Fibroblast of lung (primary cell): ENCODE measurements at regions not wholly inside any gene's neighbourhood (a gene's known extent, or its start where the extent isn't known, plus 50 kb on each side); places are given as distances from the start of the nearest gene placed in this dataset.

Experiments
- DNase-seq, 2 donors: peaks; one replicate each; pipeline versions ENCODE4 v3.0.0 to v3.0.0-alpha.2; 2010; ENCODE audit warnings: low read depth in 2 of 2
- H2AFZ ChIP-seq: 2 replicates; pipeline ENCODE4 v1.5.1; 2012; ENCODE audit warnings: low read length, control low read depth, inconsistent platforms
- H3K27ac ChIP-seq: 2 replicates; pipeline ENCODE4 v1.5.1; 2011; ENCODE audit warnings: low read length, control low read depth; ENCODE audit not compliant: insufficient read depth
- H3K27me3 ChIP-seq: 2 replicates; pipeline ENCODE4 v1.5.1; 2011; ENCODE audit warnings: mild to moderate bottlenecking, low read length; ENCODE audit not compliant: control insufficient read depth, insufficient read depth
- H3K36me3 ChIP-seq: 2 replicates; pipeline ENCODE4 v1.5.1; 2011; ENCODE audit warnings: low read length; ENCODE audit not compliant: control insufficient read depth, insufficient read depth
- H3K4me1 ChIP-seq: 2 replicates; pipeline ENCODE4 v1.5.1; 2011; ENCODE audit warnings: low read length; ENCODE audit not compliant: control insufficient read depth, insufficient read depth; ENCODE audit errors: extremely low read depth
- H3K4me2 ChIP-seq: 2 replicates; pipeline ENCODE4 v1.5.1; 2011; ENCODE audit warnings: low read length, control low read depth; ENCODE audit not compliant: insufficient read depth; ENCODE audit errors: extremely low read depth
- H3K4me3 ChIP-seq, 4 experiments: fragments of 200-600 bp in 1 of 4; sonication (generic) in 1 of 4; replicated peaks in 1 of 4; 2 replicates each; pipeline ENCODE4 v1.5.1; 2011 to 2016; ENCODE audit warnings: low read length in 4 of 4, low read depth in 3 of 4, mild to moderate bottlenecking in 3 of 4, control low read depth in 2 of 4, inconsistent platforms in 1 of 4, mixed read lengths in 1 of 4; ENCODE audit not compliant: insufficient read depth in 1 of 4; ENCODE audit errors: control extremely low read depth in 1 of 4
- H3K79me2 ChIP-seq: 2 replicates; pipeline ENCODE4 v1.5.1; 2012; ENCODE audit warnings: mild to moderate bottlenecking, low read length, inconsistent platforms; ENCODE audit not compliant: control insufficient read depth, insufficient read depth
- H3K9ac ChIP-seq: 2 replicates; pipeline ENCODE4 v1.5.1; 2011; ENCODE audit warnings: mild to moderate bottlenecking, low read length, control low read depth; ENCODE audit not compliant: insufficient read depth
- H3K9me3 ChIP-seq: 2 replicates; pipeline ENCODE4 v1.5.1; 2012; ENCODE audit warnings: low read depth, low read length; ENCODE audit not compliant: control insufficient read depth, insufficient read depth
- H4K20me1 ChIP-seq: 2 replicates; pipeline ENCODE4 v1.5.1; 2011; ENCODE audit warnings: low read length; ENCODE audit not compliant: control insufficient read depth, insufficient read depth; ENCODE audit errors: extremely low read depth
- EZH2 ChIP-seq: IDR thresholded peaks from 2 replicates; pipeline ENCODE4 v1.5.1; 2012; ENCODE audit warnings: low read length, control low read depth, mild to moderate bottlenecking; ENCODE audit errors: missing control alignments
- TF ChIP-seq, protein P1 (sequence below), 2 donors: IDR thresholded peaks in 1 of 2; conservative IDR thresholded peaks in 1 of 2; 1 replicate in 1 of 2; 2 replicates in 1 of 2; pipeline ENCODE4 v1.5.1; 2011 to 2012; ENCODE audit warnings: low read length in 2 of 2, control low read depth in 1 of 2, inconsistent platforms in 1 of 2, low read depth in 1 of 2, mild to moderate bottlenecking in 1 of 2

DNA sequence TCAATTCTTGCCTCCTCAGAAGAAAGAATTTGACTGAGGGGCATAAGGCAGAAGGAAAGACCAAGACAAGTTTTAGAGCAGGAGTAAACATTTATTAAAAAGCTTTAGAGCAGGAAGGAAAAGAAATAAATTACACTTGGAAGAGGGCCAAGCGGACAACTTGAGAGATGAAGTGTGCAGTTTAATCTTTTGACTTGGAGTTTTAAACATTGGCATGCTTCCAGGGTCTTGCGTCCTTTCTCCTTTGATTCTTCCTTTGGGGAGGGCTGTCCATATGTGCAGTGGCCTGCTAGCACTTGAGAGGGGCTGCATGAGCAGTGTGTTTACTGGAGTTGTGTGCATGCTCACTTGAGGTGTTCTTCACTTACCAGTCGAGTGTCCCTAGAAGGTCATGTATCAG is 275.8 kb upstream of the IL1RAPL1 start:
- peak in 1 of 2 donors; percentile 2 for DNase-seq
- no peak overlapping the region for H3K9ac ChIP-seq
- H3K4me3 ChIP-seq = no peak overlapping the region
- H3K27me3 ChIP-seq = no peaks in the 10 kb centered on the region
- TF ChIP-seq EZH2 = no peak
- TF ChIP-seq, protein P1, sequence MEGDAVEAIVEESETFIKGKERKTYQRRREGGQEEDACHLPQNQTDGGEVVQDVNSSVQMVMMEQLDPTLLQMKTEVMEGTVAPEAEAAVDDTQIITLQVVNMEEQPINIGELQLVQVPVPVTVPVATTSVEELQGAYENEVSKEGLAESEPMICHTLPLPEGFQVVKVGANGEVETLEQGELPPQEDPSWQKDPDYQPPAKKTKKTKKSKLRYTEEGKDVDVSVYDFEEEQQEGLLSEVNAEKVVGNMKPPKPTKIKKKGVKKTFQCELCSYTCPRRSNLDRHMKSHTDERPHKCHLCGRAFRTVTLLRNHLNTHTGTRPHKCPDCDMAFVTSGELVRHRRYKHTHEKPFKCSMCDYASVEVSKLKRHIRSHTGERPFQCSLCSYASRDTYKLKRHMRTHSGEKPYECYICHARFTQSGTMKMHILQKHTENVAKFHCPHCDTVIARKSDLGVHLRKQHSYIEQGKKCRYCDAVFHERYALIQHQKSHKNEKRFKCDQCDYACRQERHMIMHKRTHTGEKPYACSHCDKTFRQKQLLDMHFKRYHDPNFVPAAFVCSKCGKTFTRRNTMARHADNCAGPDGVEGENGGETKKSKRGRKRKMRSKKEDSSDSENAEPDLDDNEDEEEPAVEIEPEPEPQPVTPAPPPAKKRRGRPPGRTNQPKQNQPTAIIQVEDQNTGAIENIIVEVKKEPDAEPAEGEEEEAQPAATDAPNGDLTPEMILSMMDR (conservative IDR thresholded peaks at IDR 0.05 in 1 of 2, IDR thresholded peaks at IDR 0.05 in 1 of 2; ENCODE audit: low read depth in 1 of 2, low read length in 2 of 2) = no peak
- no peaks in the 10 kb centered on the region for H3K4me1 ChIP-seq
- no peaks in the 10 kb centered on the region for H4K20me1 ChIP-seq
- no peaks in the 10 kb centered on the region for H3K9me3 ChIP-seq
- no peak overlapping the region for H3K27ac ChIP-seq
- no peaks in the 10 kb centered on the region for H3K79me2 ChIP-seq
- no peak overlapping the region for H2AFZ ChIP-seq
- H3K36me3 ChIP-seq = no peaks in the 10 kb centered on the region
- H3K4me2 ChIP-seq = no peak overlapping the region

DNA sequence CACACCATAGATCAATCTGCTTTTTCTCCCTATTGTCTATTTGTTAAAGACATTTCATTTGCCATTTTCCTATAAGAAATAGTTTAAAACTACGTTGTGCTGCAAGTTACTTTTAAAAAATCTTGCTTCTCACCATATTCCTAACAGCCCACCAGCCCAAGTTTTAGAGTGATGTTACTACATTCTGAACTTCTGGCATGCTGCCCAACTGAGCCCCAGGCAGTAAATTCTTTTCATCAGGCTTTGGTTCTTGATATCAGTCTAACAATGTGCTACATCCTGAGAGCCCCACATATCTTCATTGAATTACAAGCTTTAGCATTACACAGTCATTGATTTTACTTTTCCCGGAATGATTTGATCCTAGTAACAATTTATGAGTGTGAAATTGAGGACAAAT is 283.8 kb upstream of the IL1RAPL1 start:
- H3K9ac ChIP-seq = no peak overlapping the region
- H3K4me3 ChIP-seq = no peak overlapping the region
- no peaks in the 10 kb centered on the region for H3K36me3 ChIP-seq
- H3K4me2 ChIP-seq = no peak overlapping the region
- H4K20me1 ChIP-seq = no peaks in the 10 kb centered on the region
- no peaks in the 10 kb centered on the region for H3K27me3 ChIP-seq
- DNase-seq = no peak
- TF ChIP-seq, protein P1 (conservative IDR thresholded peaks at IDR 0.05 in 1 of 2, IDR thresholded peaks at IDR 0.05 in 1 of 2; ENCODE audit: low read depth in 1 of 2, low read length in 2 of 2) = no peak
- TF ChIP-seq EZH2 = no peak
- H3K9me3 ChIP-seq = no peaks in the 10 kb centered on the region
- no peak overlapping the region for H3K27ac ChIP-seq
- H3K79me2 ChIP-seq = no peaks in the 10 kb centered on the region
- H3K4me1 ChIP-seq = no peaks in the 10 kb centered on the region
- no peak overlapping the region for H2AFZ ChIP-seq

- Histone ChIP-seq H2AFZ (no peak overlapping the region), H3K36me3 (no peaks in the 10 kb centered on the region), H4K20me1 (no peaks in the 10 kb centered on the region), H3K9me3 (no peaks in the 10 kb centered on the region), H3K79me2 (no peaks in the 10 kb centered on the region), H3K4me3 (no peak overlapping the region), H3K9ac (no peak overlapping the region), H3K27ac (no peak overlapping the region), H3K27me3 (no peaks in the 10 kb centered on the region), H3K4me1 (no peaks in the 10 kb centered on the region), H3K4me2 (no peak overlapping the region)
- TF ChIP-seq, protein P1 (conservative IDR thresholded peaks at IDR 0.05 in 1 of 2, IDR thresholded peaks at IDR 0.05 in 1 of 2; ENCODE audit: low read depth in 1 of 2, low read length in 2 of 2) = no peak
- TF ChIP-seq EZH2 = no peak
- no peak for DNase-seq
Measured at GRCh38 chrX:28278726-28279125, 297.5 kb upstream of the DCAF8L1 start.
